HCT116 (cell line): ENCODE measurements at regions not wholly inside any gene's neighbourhood (a gene's known extent, or its start where the extent isn't known, plus 50 kb on each side); places are given as distances from the start of the nearest gene placed in this dataset.

Source experiments
- ATAC-seq: fragments of 200-7000 bp; cut with Tn5 transposase; 2 replicates; pipeline ENCODE4 v1.9.1; 2020; ENCODE audit warnings: mild to moderate bottlenecking, moderate library complexity
- BruUV-seq: library from RNA; stranded (reverse); fragments of 400-500 nt; replicated peaks from 2 replicates; lab custom pipeline; 2021; lab: Mats Ljungman, UMichigan
- CTCF ChIA-PET: fragments of 300-600 bp; sonication (Branson Sonifier 250); formaldehyde crosslinking; loops from one replicate; lab custom pipeline; 2021; ENCODE audit warnings: antibody characterized with exemption; lab: Charles Lee
- POLR2A ChIA-PET: fragments of 300-600, 350-600 bp; sonication (Branson Sonifier 250); formaldehyde crosslinking; loops from one replicate; lab custom pipeline; 2021; ENCODE audit warnings: antibody characterized with exemption; lab: Charles Lee
- RAD21 ChIA-PET, 2 experiments: fragments of 300-600 bp; sonication (Branson Sonifier 250); formaldehyde crosslinking; loops; one replicate each; lab custom pipeline; 2023; ENCODE audit warnings: low total read pairs in 2 of 2; ENCODE audit not compliant: uncharacterized antibody in 2 of 2, unreplicated experiment in 2 of 2, low non-redundant PET in 1 of 2; lab: Charles Lee
- DNase-seq: peaks from one replicate; pipeline ENCODE4 v3.0.0-alpha.2; 2010; ENCODE audit warnings: low read depth, low spot score
- H2AFZ ChIP-seq: fragments of 200-600 bp; shearing (Covaris generic), sonication (generic); 2 replicates; pipeline ENCODE4 v1.6.1; 2017; ENCODE audit warnings: low read depth, mixed run types, mixed read lengths, antibody characterized with exemption, low read length; ENCODE audit not compliant: poor library complexity, severe bottlenecking
- H3K27ac ChIP-seq: 2 replicates; pipeline ENCODE4 v1.5.1; 2012; ENCODE audit warnings: low read depth, low read length
- H3K27me3 ChIP-seq: fragments of 200-600 bp; sonication (generic); 2 replicates; pipeline ENCODE4 v1.6.1; 2016; ENCODE audit warnings: mixed run types, low read length, mixed read lengths; ENCODE audit not compliant: insufficient read depth
- H3K36me3 ChIP-seq, 2 experiments: fragments of 200-500 bp in 1 of 2; fragments of 200-600 bp in 1 of 2; sonication (Bioruptor generic) in 1 of 2; sonication (generic) in 1 of 2; 2 replicates each; pipeline versions ENCODE4 v1.5.1 to v1.6.1; 2014 to 2016; ENCODE audit warnings: low read length in 2 of 2, inconsistent platforms in 1 of 2, mixed read lengths in 1 of 2, mixed run types in 1 of 2; ENCODE audit not compliant: insufficient read depth in 2 of 2, control insufficient read depth in 1 of 2
- H3K4me1 ChIP-seq, 2 experiments: fragments of 200-600 bp in 1 of 2; sonication (generic) in 1 of 2; 2 replicates each; pipeline versions ENCODE4 v1.5.1 to v1.6.1; 2012 to 2017; ENCODE audit warnings: low read length in 2 of 2, inconsistent platforms in 1 of 2, mild to moderate bottlenecking in 1 of 2, mixed read lengths in 1 of 2, mixed run types in 1 of 2, moderate library complexity in 1 of 2; ENCODE audit not compliant: insufficient read depth in 2 of 2, control insufficient read depth in 1 of 2
- H3K4me2 ChIP-seq: fragments of 200-600 bp; sonication (generic); 2 replicates; pipeline ENCODE4 v1.6.1; 2017; ENCODE audit warnings: mixed run types, low read length, mixed read lengths
- H3K4me3 ChIP-seq, 2 experiments: fragments of 200-600 bp in 1 of 2; sonication (generic) in 1 of 2; replicated peaks in 1 of 2; 2 replicates each; pipeline ENCODE4 v1.5.1; 2011 to 2016; ENCODE audit warnings: low read length in 2 of 2, control low read depth in 1 of 2, low read depth in 1 of 2, mild to moderate bottlenecking in 1 of 2, mixed read lengths in 1 of 2, mixed run types in 1 of 2
- H3K79me2 ChIP-seq: fragments of 200-600 bp; sonication (generic); 2 replicates; pipeline ENCODE4 v1.6.1; 2017; ENCODE audit warnings: mild to moderate bottlenecking, mixed run types, low read length, moderate library complexity, mixed read lengths; ENCODE audit not compliant: insufficient read depth
- H3K9ac ChIP-seq: fragments of 200-600 bp; sonication (generic); 2 replicates; pipeline ENCODE4 v1.6.1; 2016; ENCODE audit warnings: low read length, mixed read lengths
- H3K9me2 ChIP-seq: fragments of 200-600 bp; sonication (generic), shearing (Covaris generic); 2 replicates; pipeline ENCODE4 v1.6.1; 2017; ENCODE audit warnings: mixed run types, mild to moderate bottlenecking, moderate library complexity; ENCODE audit not compliant: insufficient read depth
- H3K9me3 ChIP-seq, 2 experiments: fragments of 200-500 bp in 1 of 2; fragments of 200-600 bp in 1 of 2; sonication (Bioruptor generic) in 1 of 2; sonication (generic) in 1 of 2; 2 replicates each; pipeline ENCODE4 v1.6.1; 2014 to 2017; ENCODE audit warnings: low read length in 2 of 2, mixed read lengths in 2 of 2, inconsistent platforms in 1 of 2, low read depth in 1 of 2, mild to moderate bottlenecking in 1 of 2, mixed run types in 1 of 2, moderate library complexity in 1 of 2; ENCODE audit not compliant: control insufficient read depth in 1 of 2, insufficient read depth in 1 of 2
- H4K20me1 ChIP-seq: fragments of 200-600 bp; sonication (generic), shearing (Covaris generic); 2 replicates; pipeline ENCODE4 v1.6.1; 2017; ENCODE audit warnings: mixed run types, mild to moderate bottlenecking, moderate library complexity; ENCODE audit not compliant: insufficient read depth
- ATF3 ChIP-seq: IDR thresholded peaks from 2 replicates; pipeline ENCODE4 v1.6.1; 2012
- CBX3 ChIP-seq: IDR thresholded peaks from 2 replicates; pipeline ENCODE4 v1.6.1; 2012; ENCODE audit warnings: low read depth
- CEBPB ChIP-seq: IDR thresholded peaks from 2 replicates; pipeline ENCODE4 v1.6.1; 2012; ENCODE audit warnings: low read depth
- CTCF ChIP-seq, 3 experiments: fragments of 200-600 bp in 1 of 3; sonication (generic) in 1 of 3; IDR thresholded peaks in 2 of 3; conservative IDR thresholded peaks in 1 of 3; 2 replicates each; pipeline ENCODE4 v1.5.1; 2012 to 2017; ENCODE audit warnings: low read depth in 2 of 3, low read length in 2 of 3, antibody characterized with exemption in 1 of 3, borderline replicate concordance in 1 of 3, control low read depth in 1 of 3, mild to moderate bottlenecking in 1 of 3, mixed read lengths in 1 of 3, mixed run types in 1 of 3, moderate library complexity in 1 of 3; ENCODE audit not compliant: insufficient read depth in 1 of 3
- EGR1 ChIP-seq: IDR thresholded peaks from 2 replicates; pipeline ENCODE4 v1.6.1; 2012; ENCODE audit warnings: low read depth
- ELF1 ChIP-seq: IDR thresholded peaks from 2 replicates; pipeline ENCODE4 v1.6.1; 2012; ENCODE audit warnings: low read depth, borderline replicate concordance
- EZH2 ChIP-seq: fragments of 200-600 bp; sonication (generic); IDR thresholded peaks from 2 replicates; pipeline ENCODE4 v1.6.1; 2017; ENCODE audit warnings: antibody characterized with exemption, mixed run types
- EZH2phosphoT487 ChIP-seq: fragments of 200-600 bp; IDR thresholded peaks from 2 replicates; pipeline ENCODE4 v1.6.1; 2018; ENCODE audit warnings: antibody characterized with exemption, borderline replicate concordance
- FOSL1 ChIP-seq: IDR thresholded peaks from 2 replicates; pipeline ENCODE4 v1.6.1; 2012; ENCODE audit warnings: low read depth
- POLR2A ChIP-seq: IDR thresholded peaks from 2 replicates; pipeline ENCODE4 v1.7.0; 2011; ENCODE audit warnings: borderline replicate concordance; ENCODE audit not compliant: insufficient read depth, insufficient read length; ENCODE audit errors: extremely low read depth
- POLR2AphosphoS5 ChIP-seq: IDR thresholded peaks from 2 replicates; pipeline ENCODE4 v1.6.1; 2011; ENCODE audit warnings: mild to moderate bottlenecking, low read depth, low read length, moderate library complexity
- RAD21 ChIP-seq: IDR thresholded peaks from 2 replicates; pipeline ENCODE4 v1.6.1; 2012; ENCODE audit warnings: low read depth, mild to moderate bottlenecking
- REST ChIP-seq: IDR thresholded peaks from 2 replicates; pipeline ENCODE4 v1.6.1; 2012; ENCODE audit warnings: low read depth
- SIN3A ChIP-seq: IDR thresholded peaks from 2 replicates; pipeline ENCODE4 v1.6.1; 2012; ENCODE audit warnings: low read depth
- SP1 ChIP-seq: IDR thresholded peaks from 2 replicates; pipeline ENCODE4 v1.6.1; 2012; ENCODE audit warnings: low read depth
- SRF ChIP-seq: IDR thresholded peaks from 2 replicates; pipeline ENCODE4 v1.6.1; 2012; ENCODE audit warnings: low read depth
- YY1 ChIP-seq: IDR thresholded peaks from 2 replicates; pipeline ENCODE4 v1.6.1; 2011; ENCODE audit warnings: low read length, low read depth, moderate library complexity, mild to moderate bottlenecking; ENCODE audit not compliant: insufficient replicate concordance; ENCODE audit errors: extremely low read depth
- ZBTB33 ChIP-seq: IDR thresholded peaks from 2 replicates; pipeline ENCODE4 v1.6.1; 2011; ENCODE audit warnings: mild to moderate bottlenecking, low read length, moderate library complexity; ENCODE audit not compliant: insufficient replicate concordance; ENCODE audit errors: extremely low read depth
- ZFX ChIP-seq: fragments of 450-650 bp; IDR thresholded peaks from 2 replicates; pipeline ENCODE4 v1.6.1; 2017
- ZNF274 ChIP-seq: fragments of 200-500 bp; sonication (Bioruptor generic); IDR thresholded peaks from 2 replicates; pipeline ENCODE4 v1.6.1; 2014; ENCODE audit warnings: mild to moderate bottlenecking, low read depth, low read length, inconsistent platforms
- intact Hi-C: fragments of 100-400 bp; cut with micrococcal nuclease; formaldehyde crosslinking; loops from 2 replicates; pipeline ENCODE4 v1.10.0; 2022

GRCh38 chr10:59057345-59057744 is 119.1 kb upstream of the PHYHIPL start (continued):
- TF ChIP-seq REST (no peak), EZH2phosphoT487 (no peak), CBX3 (no peak), POLR2A (no peak)

GRCh38 chr10:59060852-59061251 is 115.6 kb upstream of the PHYHIPL start:
- Histone ChIP-seq H3K9ac (no peak overlapping the region), H4K20me1 (no peaks in the 10 kb centered on the region; the same call in 1 of the 2 replicates), H3K4me1 (no peaks in the 10 kb centered on the region), H3K4me3 (no peak overlapping the region), H3K79me2 (no peaks in the 10 kb centered on the region), H3K27me3 (no peaks in the 10 kb centered on the region; the same call in 1 of the 2 replicates), H3K9me3 (no peaks in the 10 kb centered on the region), H3K9me2 (no peaks in the 10 kb centered on the region), H3K36me3 (no peaks in the 10 kb centered on the region), H3K27ac (no peak overlapping the region), H3K4me2 (no peak overlapping the region), H2AFZ (no peak overlapping the region)
- CTCF ChIA-PET, result no interaction called here
- POLR2A ChIA-PET, result no interaction called here
- intact Hi-C loops, result no loop called here
- no peak for ATAC-seq
- DNase-seq, result no peak
- RAD21 ChIA-PET, result no interaction called here
- BruUV-seq, result no TSS peak
- no peak for TF ChIP-seq EZH2phosphoT487
- no peak for TF ChIP-seq POLR2AphosphoS5
- TF ChIP-seq RAD21, result no peak
- no peak for TF ChIP-seq SP1
- no peak for TF ChIP-seq YY1
- no peak for TF ChIP-seq ATF3
- TF ChIP-seq ZFX, result no peak
- TF ChIP-seq CBX3, result no peak
- no peak for TF ChIP-seq CTCF (IDR thresholded peaks at IDR 0.05 in 2 of 3, conservative IDR thresholded peaks at IDR 0.05 in 1 of 3; ENCODE audit: borderline replicate concordance in 1 of 3, insufficient read depth in 1 of 3, low read depth in 2 of 3, low read length in 2 of 3)
- TF ChIP-seq SRF, result no peak
- no peak for TF ChIP-seq EZH2
- no peak for TF ChIP-seq FOSL1
- TF ChIP-seq SIN3A, result no peak
- no peak for TF ChIP-seq ZBTB33
- TF ChIP-seq POLR2A, result no peak
- no peak for TF ChIP-seq ELF1
- TF ChIP-seq ZNF274, result no peak
- no peak for TF ChIP-seq CEBPB
- TF ChIP-seq EGR1, result no peak
